ENCODE measurements at regions not wholly inside any gene's neighbourhood (a gene's known extent, or its start where the extent isn't known, plus 50 kb on each side); places are given as distances from the start of the nearest gene placed in this dataset.

DNA sequence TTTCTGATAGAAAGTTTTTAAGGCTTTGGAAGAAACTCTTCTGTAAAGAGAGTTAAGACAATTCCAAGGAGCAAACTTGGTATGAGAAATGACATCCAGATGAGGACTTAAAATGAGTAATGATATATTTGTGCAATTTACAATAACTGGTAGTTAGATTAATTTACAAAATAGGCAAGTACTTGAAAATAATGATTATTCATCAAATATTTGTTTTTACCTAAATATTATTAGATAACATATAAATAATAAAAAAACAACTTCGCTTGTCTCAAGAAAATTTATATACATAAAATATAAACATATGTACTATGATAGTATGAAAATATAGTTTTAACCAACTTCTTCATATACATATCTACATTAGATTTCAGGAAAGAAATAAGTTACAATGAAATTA, 478.5 kb downstream of the TRIB2 start:
- H3K27me3 ChIP-seq: no peaks in the 10 kb centered on the region
- H3K9me3 ChIP-seq: no peaks in the 10 kb centered on the region
- intact Hi-C loops (cut with DNase I): no loop called here
- no peaks in the 10 kb centered on the region for H3K36me3 ChIP-seq
- H3K4me1 ChIP-seq: no peaks in the 10 kb centered on the region
- no peak for DNase-seq (ENCODE audit: low spot score in 2 of 2)
- H3K4me3 ChIP-seq: no peak overlapping the region
- H3K27ac ChIP-seq: no peak overlapping the region
- TF ChIP-seq, protein P1, sequence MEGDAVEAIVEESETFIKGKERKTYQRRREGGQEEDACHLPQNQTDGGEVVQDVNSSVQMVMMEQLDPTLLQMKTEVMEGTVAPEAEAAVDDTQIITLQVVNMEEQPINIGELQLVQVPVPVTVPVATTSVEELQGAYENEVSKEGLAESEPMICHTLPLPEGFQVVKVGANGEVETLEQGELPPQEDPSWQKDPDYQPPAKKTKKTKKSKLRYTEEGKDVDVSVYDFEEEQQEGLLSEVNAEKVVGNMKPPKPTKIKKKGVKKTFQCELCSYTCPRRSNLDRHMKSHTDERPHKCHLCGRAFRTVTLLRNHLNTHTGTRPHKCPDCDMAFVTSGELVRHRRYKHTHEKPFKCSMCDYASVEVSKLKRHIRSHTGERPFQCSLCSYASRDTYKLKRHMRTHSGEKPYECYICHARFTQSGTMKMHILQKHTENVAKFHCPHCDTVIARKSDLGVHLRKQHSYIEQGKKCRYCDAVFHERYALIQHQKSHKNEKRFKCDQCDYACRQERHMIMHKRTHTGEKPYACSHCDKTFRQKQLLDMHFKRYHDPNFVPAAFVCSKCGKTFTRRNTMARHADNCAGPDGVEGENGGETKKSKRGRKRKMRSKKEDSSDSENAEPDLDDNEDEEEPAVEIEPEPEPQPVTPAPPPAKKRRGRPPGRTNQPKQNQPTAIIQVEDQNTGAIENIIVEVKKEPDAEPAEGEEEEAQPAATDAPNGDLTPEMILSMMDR (IDR thresholded peaks at IDR 0.05): no peak

DNA sequence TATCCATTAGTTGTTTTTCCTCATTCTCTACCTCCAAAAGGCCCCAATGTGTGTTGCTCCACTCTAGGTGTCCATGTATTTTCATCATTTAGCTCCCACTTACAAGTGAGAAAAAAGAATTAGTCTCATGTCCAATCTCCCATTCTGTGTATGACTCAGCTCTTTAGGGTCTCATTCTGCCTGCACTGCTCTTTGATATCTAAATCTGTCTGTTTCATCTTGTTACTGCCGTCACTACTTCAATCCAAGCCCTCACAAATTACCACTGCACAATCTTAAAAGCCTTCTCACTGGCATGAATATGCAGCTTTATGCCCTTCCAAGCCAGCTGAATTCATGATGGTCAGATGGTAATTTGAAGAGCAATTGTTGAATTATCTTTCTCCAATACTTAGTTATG, 480.5 kb downstream of the TRIB2 start:
- intact Hi-C loops (cut with DNase I): no loop called here
- no peaks in the 10 kb centered on the region for H3K9me3 ChIP-seq
- no peaks in the 10 kb centered on the region for H3K4me1 ChIP-seq
- no peak for DNase-seq (ENCODE audit: low spot score in 2 of 2)
- H3K27me3 ChIP-seq: no peaks in the 10 kb centered on the region
- no peak overlapping the region for H3K27ac ChIP-seq
- no peak overlapping the region for H3K4me3 ChIP-seq
- TF ChIP-seq, protein P1 (IDR thresholded peaks at IDR 0.05): no peak
- no peaks in the 10 kb centered on the region for H3K36me3 ChIP-seq

DNA sequence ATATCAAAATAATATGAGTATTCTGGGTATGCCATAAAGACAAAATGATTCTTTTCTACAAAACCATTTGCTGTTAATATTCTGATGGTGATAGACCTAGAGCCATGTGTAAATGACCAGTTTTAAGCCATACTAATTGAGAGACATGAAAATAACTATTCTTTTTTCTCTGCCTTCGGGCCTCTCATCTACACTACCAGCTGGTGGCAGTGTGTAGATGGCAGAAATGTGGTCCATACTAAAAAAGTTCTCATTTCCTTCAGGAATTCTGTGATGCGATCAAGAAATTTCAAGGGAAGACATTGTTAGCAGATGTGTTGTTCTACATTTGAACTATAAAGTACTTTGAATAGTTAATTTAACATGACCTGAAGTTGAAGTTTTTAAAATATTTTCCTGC, 485.2 kb downstream of the TRIB2 start:
- TF ChIP-seq, protein P1 (IDR thresholded peaks at IDR 0.05): no peak
- Histone ChIP-seq H3K27ac (no peak overlapping the region), H3K4me1 (no peaks in the 10 kb centered on the region), H3K4me3 (no peak overlapping the region), H3K27me3 (no peaks in the 10 kb centered on the region), H3K36me3 (no peaks in the 10 kb centered on the region), H3K9me3 (no peaks in the 10 kb centered on the region)
- no peak for DNase-seq (ENCODE audit: low spot score in 2 of 2)
- intact Hi-C loops (cut with DNase I): no loop called here

DNA sequence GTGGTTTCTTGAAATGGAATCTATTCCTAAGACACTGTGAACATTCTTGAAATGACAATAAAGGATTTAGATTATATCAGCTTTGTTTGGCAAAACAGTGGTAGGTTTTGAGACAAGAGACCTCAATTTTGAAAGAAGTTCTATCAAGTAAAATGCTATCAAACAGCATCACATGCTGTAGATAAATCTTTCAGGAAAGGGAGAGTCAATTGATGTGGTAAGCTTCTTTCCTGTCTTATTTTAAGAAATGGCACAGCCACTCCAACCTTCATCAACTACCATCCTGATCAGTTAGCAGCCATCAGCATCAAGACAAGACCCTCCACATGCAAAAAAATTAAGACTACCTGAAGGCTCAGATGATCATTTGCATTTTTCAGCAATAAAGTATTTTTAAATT, 495.4 kb downstream of the TRIB2 start:
- no peaks in the 10 kb centered on the region for H3K9me3 ChIP-seq
- H3K27ac ChIP-seq: no peak overlapping the region
- DNase-seq (ENCODE audit: low spot score in 2 of 2): no peak
- H3K27me3 ChIP-seq: no peaks in the 10 kb centered on the region
- no peaks in the 10 kb centered on the region for H3K4me1 ChIP-seq
- no peak overlapping the region for H3K4me3 ChIP-seq
- H3K36me3 ChIP-seq: no peaks in the 10 kb centered on the region
- intact Hi-C loops (cut with DNase I): no loop called here
- TF ChIP-seq, protein P1 (IDR thresholded peaks at IDR 0.05): no peak

DNA sequence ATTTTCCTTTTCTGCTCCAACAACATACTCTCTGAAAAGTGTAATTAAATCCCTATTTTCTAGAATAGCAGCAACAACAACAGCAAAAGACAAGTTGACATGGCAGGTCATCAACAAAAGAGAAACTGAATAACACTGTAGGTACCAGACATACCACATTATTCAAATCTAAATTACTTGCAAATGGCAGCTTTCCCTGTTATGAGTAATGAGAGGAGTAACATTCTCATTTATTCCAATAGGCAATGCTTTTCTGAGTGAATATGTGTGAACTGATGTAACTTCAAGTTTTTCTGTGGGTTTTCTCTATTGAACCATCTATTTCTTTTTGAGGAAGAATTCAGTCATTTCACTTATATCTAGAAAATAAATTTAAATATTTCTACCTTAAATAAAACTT, 501.5 kb downstream of the TRIB2 start:
- no peaks in the 10 kb centered on the region for H3K4me1 ChIP-seq
- no peak overlapping the region for H3K4me3 ChIP-seq
- H3K27ac ChIP-seq: no peak overlapping the region
- no peak for DNase-seq (ENCODE audit: low spot score in 2 of 2)
- TF ChIP-seq, protein P1 (IDR thresholded peaks at IDR 0.05): no peak
- no peaks in the 10 kb centered on the region for H3K36me3 ChIP-seq
- H3K9me3 ChIP-seq: no peaks in the 10 kb centered on the region
- intact Hi-C loops (cut with DNase I): no loop called here
- H3K27me3 ChIP-seq: no peaks in the 10 kb centered on the region

DNA sequence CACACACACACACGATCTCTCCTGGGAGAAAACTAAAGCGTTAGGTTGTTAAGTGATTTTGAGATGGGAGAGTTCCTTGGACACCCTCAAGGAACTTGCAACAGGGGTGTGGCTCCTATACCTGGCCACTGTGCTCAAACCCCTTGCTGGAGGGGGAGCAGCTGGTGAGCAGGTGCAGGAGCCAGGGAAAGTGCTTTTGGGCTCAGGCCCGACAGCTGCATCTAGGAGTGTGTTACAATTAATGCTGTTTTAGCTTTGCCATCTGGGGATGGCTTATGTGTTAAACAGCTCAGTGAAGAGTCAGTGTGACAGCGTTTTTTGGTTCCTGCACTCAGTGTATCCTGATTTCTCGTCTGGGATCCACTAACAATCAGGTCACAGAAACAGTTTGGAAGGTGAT, 510.8 kb downstream of the TRIB2 start:
- intact Hi-C loops (cut with DNase I): no loop called here
- TF ChIP-seq, protein P1 (IDR thresholded peaks at IDR 0.05): no peak
- H3K4me3 ChIP-seq: no peak overlapping the region
- no peaks in the 10 kb centered on the region for H3K36me3 ChIP-seq
- H3K27me3 ChIP-seq: no peaks in the 10 kb centered on the region
- no peaks in the 10 kb centered on the region for H3K9me3 ChIP-seq
- no peaks in the 10 kb centered on the region for H3K4me1 ChIP-seq
- no peak for DNase-seq (ENCODE audit: low spot score in 2 of 2)
- no peak overlapping the region for H3K27ac ChIP-seq
